HG03457 (cell line): ENCODE measurements at regions not wholly inside any gene's neighbourhood (a gene's known extent, or its start where the extent isn't known, plus 50 kb on each side); places are given as distances from the start of the nearest gene placed in this dataset.

Experiments used
- ATAC-seq: cut with Tn5 transposase; IDR thresholded peaks from one replicate; pipeline ENCODE4 v1.9.1; 2021; ENCODE audit warnings: moderate number of reproducible peaks; ENCODE audit not compliant: unreplicated experiment

DNA sequence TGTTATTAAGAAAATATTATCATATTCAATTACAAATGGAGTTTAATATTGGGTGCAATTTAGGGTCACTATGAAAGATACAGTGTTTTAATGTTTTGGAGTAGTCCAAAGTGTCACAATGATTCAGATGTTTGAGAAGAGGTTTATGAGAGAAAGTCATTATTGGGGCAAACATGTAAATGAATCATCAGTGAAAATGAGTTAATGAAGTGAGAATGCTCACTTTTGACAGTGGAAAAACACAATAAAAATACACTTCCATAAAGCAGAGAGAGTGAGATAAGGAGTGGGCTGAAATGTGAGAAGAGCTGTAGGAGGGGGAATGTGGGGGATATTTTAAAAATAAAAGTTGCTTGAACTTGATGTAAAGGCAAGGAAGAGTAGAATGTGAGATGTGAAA, 957.1 kb downstream of the PCDH18 start:
- no peak for ATAC-seq

- no peak for ATAC-seq
Observed at GRCh38 chr4:136573460-136573859, 958.8 kb downstream of the PCDH18 start.

DNA sequence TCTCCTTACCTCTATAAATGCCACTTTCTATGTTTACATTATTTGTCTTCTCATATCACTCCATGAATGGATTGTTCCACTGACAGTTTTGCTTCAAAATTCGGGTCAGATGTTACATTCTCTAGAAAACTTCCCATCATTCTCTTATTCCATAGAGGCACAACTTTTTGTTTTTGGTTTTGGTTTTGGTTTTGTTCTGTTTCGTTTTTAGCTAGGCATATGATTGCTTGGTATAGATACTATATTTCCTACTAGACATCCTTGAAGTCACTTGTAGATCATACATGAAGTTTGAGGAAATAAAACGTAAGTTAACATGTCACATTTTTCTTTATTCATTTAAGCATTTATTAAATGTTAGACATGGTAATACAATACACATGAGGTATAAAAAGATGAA, 961.0 kb downstream of the PCDH18 start:
- ATAC-seq, result no peak

DNA sequence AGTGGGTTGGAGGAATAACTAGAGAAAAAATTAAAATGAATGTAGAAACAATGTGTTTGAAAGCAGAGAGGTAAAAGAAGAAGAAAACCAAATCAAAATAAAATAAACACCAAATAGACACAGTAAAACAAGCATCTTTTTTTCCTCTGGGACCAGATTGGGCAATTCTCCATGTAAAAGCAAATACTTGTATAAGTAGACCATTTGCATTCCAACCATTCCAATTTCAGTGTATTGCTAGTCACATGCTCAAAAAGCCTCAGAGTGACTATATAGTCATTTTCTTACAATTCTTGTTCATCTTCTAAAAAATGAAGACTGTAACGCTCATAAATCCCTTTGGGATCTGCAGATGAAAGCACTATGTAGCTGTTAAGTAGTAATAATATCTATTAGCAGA, 969.5 kb downstream of the PCDH18 start:
- ATAC-seq, result no peak

DNA sequence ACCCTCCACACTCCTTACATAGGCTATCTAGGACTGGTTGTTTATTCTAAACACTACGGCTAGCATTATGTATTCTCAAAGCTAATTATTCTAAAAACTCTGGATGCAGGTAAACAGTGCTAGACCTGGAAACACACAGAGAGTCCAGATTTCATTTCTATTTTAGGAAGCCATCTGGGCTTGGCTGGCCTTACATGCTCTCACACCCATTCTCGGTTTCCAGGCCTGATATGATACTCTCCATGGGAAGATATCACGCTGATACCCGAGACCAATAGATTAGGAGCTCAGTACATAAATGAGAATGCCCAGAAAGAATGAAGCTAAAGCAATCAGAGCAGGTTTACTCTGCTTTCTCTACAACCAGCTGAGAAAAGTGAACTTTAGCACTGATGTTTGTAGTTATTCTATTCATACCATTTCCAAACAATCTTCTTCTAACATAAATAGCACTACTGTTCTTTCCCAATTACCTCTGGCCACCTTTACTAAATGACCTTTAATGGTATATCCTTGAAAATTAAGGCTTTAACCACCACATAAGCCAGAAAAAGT, 973.3 kb downstream of the PCDH18 start:
- no peak for ATAC-seq

DNA sequence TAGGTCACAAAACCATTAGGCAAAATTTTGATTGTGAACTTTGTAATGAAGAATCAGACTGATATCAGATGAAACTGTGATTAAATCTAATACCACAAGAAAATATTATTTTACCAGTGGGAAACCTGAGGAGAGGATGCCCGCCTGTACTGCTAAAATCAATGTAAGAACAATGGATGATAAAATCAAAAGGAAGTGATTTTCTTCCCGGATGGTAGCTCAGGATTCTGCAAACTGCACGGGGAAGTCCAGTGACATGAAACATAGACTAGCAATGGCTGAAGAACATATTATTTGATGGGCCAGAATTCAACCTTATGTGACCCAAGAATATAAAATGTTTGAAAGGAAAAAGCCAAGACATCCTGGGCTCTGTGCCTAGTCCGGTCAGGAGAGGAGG, 974.9 kb downstream of the PCDH18 start:
- no peak for ATAC-seq

DNA sequence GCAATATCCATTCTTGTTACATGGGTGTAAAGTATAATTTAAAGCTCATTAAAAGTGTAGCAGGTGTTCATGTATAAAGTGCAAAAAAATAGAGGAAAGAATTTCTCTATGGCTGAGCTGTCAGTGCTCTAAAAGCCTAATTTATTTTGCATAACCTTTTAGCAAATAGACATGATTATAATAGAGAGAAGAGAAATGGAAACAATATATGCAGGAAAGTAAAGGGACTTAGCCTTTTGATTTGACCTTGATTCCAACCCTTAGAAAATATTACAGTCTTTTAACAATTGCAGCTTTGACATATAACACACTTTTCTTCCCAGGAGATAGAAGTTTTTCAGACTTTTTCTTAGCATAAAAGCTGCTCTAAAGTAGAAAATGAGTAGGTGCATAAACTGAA, 978.3 kb downstream of the PCDH18 start:
- ATAC-seq, result no peak

- ATAC-seq, result no peak
Observed at GRCh38 chr4:136551753-136552152, 980.5 kb downstream of the PCDH18 start.

DNA sequence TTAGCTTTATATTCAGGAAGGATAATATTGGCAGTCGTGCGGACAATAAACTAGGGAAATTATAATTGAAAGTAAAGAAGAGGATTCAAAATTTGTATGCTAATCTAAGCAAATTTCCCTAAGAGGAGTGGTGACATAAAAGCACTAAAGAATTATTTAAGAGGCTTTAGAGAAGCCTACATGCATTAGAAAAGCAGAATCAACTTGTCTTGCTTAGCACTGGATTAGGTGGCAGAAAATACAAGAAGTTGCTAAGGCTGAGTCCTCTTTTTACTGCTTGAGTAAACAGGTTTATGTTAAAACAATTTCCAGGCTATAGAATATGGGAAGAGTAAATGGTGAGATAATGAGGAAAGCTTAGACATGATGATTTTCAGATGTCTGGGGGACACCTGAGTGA, 991.5 kb downstream of the PCDH18 start:
- no peak for ATAC-seq

GRCh38 chr4:136528131-136528530, 1004.2 kb downstream of the PCDH18 start:
- no peak for ATAC-seq

GRCh38 chr4:136526517-136526916, 1005.8 kb downstream of the PCDH18 start:
- no peak for ATAC-seq

GRCh38 chr4:136524039-136524438, 1008.3 kb downstream of the PCDH18 start:
- no peak for ATAC-seq

- no peak for ATAC-seq
Observed at GRCh38 chr4:136516371-136516770, 1015.9 kb downstream of the PCDH18 start.

- no peak for ATAC-seq
Observed at GRCh38 chr4:136505020-136505419, 1027.3 kb downstream of the PCDH18 start.

GRCh38 chr4:136495851-136496250, 1036.4 kb downstream of the PCDH18 start:
- ATAC-seq, result no peak

- ATAC-seq, result no peak
Observed at GRCh38 chr4:136495076-136495475, 1037.2 kb downstream of the PCDH18 start.

GRCh38 chr4:136489101-136489500, 1043.2 kb downstream of the PCDH18 start:
- ATAC-seq, result no peak

DNA sequence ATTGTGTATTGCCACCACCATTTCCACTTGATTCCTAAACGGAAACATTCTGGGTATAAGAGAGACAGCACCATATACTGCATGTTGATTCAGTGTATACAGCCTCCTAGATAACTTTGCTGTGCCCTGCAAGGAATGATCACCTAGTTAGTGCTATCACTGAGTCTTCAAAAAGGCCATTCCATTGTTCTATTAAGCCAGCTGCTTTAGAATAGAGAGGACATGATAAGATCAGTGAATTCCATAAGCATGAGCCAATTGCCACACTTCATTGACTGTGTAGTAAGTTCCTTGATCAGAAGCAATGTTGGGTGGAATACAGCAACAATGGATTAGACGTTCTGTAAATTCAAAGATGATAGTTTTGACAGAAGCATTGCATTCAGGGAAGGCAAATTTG, 1047.3 kb downstream of the PCDH18 start:
- no peak for ATAC-seq

DNA sequence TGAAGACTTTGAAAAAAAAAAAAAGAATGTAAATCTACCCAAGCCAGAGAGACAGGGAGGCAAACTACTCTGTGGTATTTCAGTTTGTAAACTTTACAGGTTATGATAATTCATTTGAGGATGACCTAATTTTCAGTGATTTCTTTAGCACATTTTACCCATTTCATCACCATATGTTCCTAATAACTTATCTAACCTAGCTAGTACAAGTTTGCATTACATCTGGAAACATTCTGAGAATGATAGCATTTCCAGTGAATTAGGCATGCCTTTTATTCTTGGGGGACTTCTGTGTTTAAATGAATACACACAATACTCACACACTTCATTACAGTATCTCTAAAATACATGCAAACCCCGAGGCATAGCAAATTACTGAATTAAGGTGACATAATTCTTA, 1055.5 kb downstream of the PCDH18 start:
- ATAC-seq, result no peak

GRCh38 chr4:136471051-136471450, 1061.2 kb downstream of the PCDH18 start:
- no peak for ATAC-seq

DNA sequence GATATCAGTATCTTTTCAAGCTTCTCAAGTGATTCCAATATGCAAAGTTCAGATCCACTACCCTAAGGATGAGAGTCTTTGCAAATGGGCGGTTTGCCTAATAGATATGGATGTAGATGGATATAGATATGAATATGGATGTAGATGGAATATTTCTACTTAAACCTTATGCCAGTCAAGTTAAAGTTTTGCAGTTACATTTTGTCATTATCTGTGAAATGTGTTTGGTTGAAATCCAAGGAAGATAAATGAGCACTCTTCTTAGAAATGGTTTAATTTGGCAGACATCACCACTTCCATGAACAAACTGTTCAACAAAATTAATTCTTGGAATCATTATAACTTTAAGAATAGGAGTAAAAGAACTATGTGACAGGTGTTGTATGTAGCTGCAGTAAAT, 1066.6 kb downstream of the PCDH18 start:
- ATAC-seq, result no peak

DNA sequence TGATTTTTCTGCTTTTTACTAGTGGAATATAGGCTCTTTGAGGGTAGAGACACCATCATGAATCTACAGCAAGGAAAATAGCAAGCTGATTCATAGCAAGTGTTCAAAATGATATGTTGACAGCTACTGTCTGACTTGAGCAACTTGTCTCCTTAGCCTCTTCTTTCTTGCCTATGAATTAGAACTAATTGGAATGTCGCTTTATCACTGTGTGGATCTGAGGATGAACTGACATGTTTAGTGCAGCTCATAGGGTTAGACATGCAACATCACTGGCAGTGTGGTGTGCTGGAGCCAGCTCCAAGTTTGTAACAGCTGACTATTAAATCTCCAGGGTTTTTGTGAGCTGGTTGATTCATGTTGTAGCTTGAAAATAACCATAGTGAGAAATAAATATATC, 1068.4 kb downstream of the PCDH18 start:
- no peak for ATAC-seq

DNA sequence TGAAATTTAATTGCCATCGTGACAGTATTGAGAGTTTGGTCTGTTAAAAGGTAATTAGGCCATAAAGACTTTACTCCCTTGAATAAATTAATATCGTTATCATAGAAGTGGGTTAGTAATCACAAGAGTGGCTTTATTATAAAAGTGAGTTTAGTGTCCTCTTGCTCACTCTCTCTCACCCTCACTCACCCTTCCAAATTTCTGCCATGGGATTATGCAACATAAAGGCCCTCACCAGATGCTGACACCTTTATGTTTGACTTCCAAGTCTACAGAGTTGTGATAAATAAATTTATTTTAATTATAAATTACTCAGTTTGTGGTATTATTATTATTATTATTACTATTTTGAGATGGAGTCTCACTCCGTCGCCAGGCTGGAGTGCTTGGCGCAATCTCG, 1070.8 kb downstream of the PCDH18 start:
- no peak for ATAC-seq

DNA sequence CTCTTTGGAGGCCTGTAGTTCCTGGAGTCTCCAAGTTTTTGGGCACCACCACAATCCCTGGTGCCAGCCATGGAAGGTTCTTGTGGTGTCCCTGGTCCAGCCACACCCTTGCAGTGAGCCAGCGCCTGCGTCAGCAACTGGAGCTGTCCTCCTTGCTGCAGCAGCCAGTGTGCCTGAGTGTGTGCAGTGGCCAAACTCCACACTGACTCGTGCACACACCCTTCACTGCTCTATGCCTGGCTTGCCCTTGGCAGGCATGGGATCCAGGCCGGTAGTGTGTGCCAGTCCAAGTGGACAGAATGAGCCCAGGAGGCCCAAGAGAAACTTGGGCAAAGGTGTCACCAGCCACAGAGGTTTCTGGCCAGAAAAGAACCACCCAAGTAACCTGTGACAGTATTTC, 1074.0 kb downstream of the PCDH18 start:
- ATAC-seq, result no peak
